ENCODE measurements at regions not wholly inside any gene's neighbourhood (a gene's known extent, or its start where the extent isn't known, plus 50 kb on each side); places are given as distances from the start of the nearest gene placed in this dataset.
"Not testable (repeated sequence)": the region's sequence is repeated elsewhere in the genome, so short reads cannot be mapped to it uniquely, and the experiment has no call there.

- Mint-ChIP-seq H3K36me3 (no peaks in the 10 kb centered on the region), H3K27ac (no peak overlapping the region), H3K9me3 (peaks cover 0 to 14% of the 10 kb centered on the region in 2 donors)
- DNase-seq (ENCODE audit: low spot score in 2 of 2): no peak
- ATAC-seq: no peak
Measured at GRCh38 chr12:73598626-73599025, 939.0 kb upstream of the ATXN7L3B start.

GRCh38 chr12:73599268-73599667 lies 938.4 kb upstream of the ATXN7L3B start:
- no peak overlapping the region for H3K27ac Mint-ChIP-seq
- no peak for ATAC-seq

GRCh38 chr12:73605925-73606324 lies 931.7 kb upstream of the ATXN7L3B start:
- ATAC-seq; DNase-seq (ENCODE audit: low spot score in 2 of 2); H3K27ac Mint-ChIP-seq: not testable (repeated sequence)
- Mint-ChIP-seq H3K36me3 (peaks cover 0 to 12% of the 10 kb centered on the region in 2 donors), H3K9me3 (peaks cover 14 to 20% of the 10 kb centered on the region in 2 donors)

More at GRCh38 chr12:73599268-73599667, 938.4 kb upstream of the ATXN7L3B start:
- no peak for DNase-seq (ENCODE audit: low spot score in 2 of 2)
- peaks cover 0 to 14% of the 10 kb centered on the region in 2 donors for H3K9me3 Mint-ChIP-seq
- no peaks in the 10 kb centered on the region for H3K36me3 Mint-ChIP-seq

GRCh38 chr12:73612551-73612950 lies 925.1 kb upstream of the ATXN7L3B start:
- H3K36me3 Mint-ChIP-seq: peaks cover 2 to 6% of the 10 kb centered on the region in 2 donors
- H3K27ac Mint-ChIP-seq: no peak overlapping the region
- DNase-seq (ENCODE audit: low spot score in 2 of 2) (no peak), ATAC-seq (no peak)
- peaks cover 14 to 18% of the 10 kb centered on the region in 2 donors for H3K9me3 Mint-ChIP-seq

- Mint-ChIP-seq H3K9me3 (peaks cover 0 to 10% of the 10 kb centered on the region in 2 donors), H3K36me3 (no peaks in the 10 kb centered on the region), H3K27ac (no peak overlapping the region)
- DNase-seq (ENCODE audit: low spot score in 2 of 2): no peak
- ATAC-seq: no peak
Measured at GRCh38 chr12:73623421-73623820, 914.2 kb upstream of the ATXN7L3B start.

GRCh38 chr12:73625226-73625625 lies 912.4 kb upstream of the ATXN7L3B start:
- no peak overlapping the region for H3K27ac Mint-ChIP-seq

GRCh38 chr12:73629171-73629570 lies 908.5 kb upstream of the ATXN7L3B start:
- no peaks in the 10 kb centered on the region for H3K36me3 Mint-ChIP-seq
- no peak overlapping the region for H3K27ac Mint-ChIP-seq
- ATAC-seq (no peak), DNase-seq (ENCODE audit: low spot score in 2 of 2) (no peak)
- H3K9me3 Mint-ChIP-seq: peaks cover 4% of the 10 kb centered on the region in 2 donors

More at GRCh38 chr12:73625226-73625625, 912.4 kb upstream of the ATXN7L3B start:
- ATAC-seq (no peak), DNase-seq (ENCODE audit: low spot score in 2 of 2) (no peak)
- Mint-ChIP-seq H3K36me3 (no peaks in the 10 kb centered on the region), H3K9me3 (peaks cover 0 to 6% of the 10 kb centered on the region in 2 donors)

- DNase-seq (ENCODE audit: low spot score in 2 of 2) (no peak), ATAC-seq (no peak)
- Mint-ChIP-seq H3K27ac (no peak overlapping the region), H3K36me3 (no peaks in the 10 kb centered on the region), H3K9me3 (peaks cover 4% of the 10 kb centered on the region in 2 donors)
Measured at GRCh38 chr12:73629893-73630831, 907.5 kb upstream of the ATXN7L3B start.

- H3K36me3 Mint-ChIP-seq: no peaks in the 10 kb centered on the region
- DNase-seq (ENCODE audit: low spot score in 2 of 2): no peak
- no peak for ATAC-seq
- H3K9me3 Mint-ChIP-seq: peaks cover 4 to 16% of the 10 kb centered on the region in 2 donors
- H3K27ac Mint-ChIP-seq: no peak overlapping the region
Measured at GRCh38 chr12:73632191-73632590, 905.4 kb upstream of the ATXN7L3B start.

- H3K27ac Mint-ChIP-seq: no peak overlapping the region
- DNase-seq (ENCODE audit: low spot score in 2 of 2) (no peak), ATAC-seq (no peak)
- H3K36me3 Mint-ChIP-seq: no peaks in the 10 kb centered on the region
- H3K9me3 Mint-ChIP-seq: peaks cover 4 to 16% of the 10 kb centered on the region in 2 donors
Measured at GRCh38 chr12:73632661-73633060, 905.0 kb upstream of the ATXN7L3B start.

GRCh38 chr12:73639397-73639796 lies 898.2 kb upstream of the ATXN7L3B start:
- not testable (repeated sequence) for H3K27ac Mint-ChIP-seq; DNase-seq (ENCODE audit: low spot score in 2 of 2); ATAC-seq; H3K36me3 Mint-ChIP-seq
- peaks cover 8 to 19% of the 10 kb centered on the region in 2 donors for H3K9me3 Mint-ChIP-seq

GRCh38 chr12:73656375-73656774 lies 881.3 kb upstream of the ATXN7L3B start:
- ATAC-seq: no peak
- Mint-ChIP-seq H3K27ac (no peak overlapping the region), H3K9me3 (peaks cover 6 to 23% of the 10 kb centered on the region in 2 donors)

GRCh38 chr12:73659802-73660201 lies 877.8 kb upstream of the ATXN7L3B start:
- ATAC-seq (no peak), DNase-seq (ENCODE audit: low spot score in 2 of 2) (no peak)
- no peak overlapping the region for H3K27ac Mint-ChIP-seq
- H3K9me3 Mint-ChIP-seq: peaks cover 0 to 13% of the 10 kb centered on the region in 2 donors
- no peaks in the 10 kb centered on the region for H3K36me3 Mint-ChIP-seq

More at GRCh38 chr12:73656375-73656774, 881.3 kb upstream of the ATXN7L3B start:
- no peak for DNase-seq (ENCODE audit: low spot score in 2 of 2)
- H3K36me3 Mint-ChIP-seq: no peaks in the 10 kb centered on the region

- no peaks in the 10 kb centered on the region for H3K36me3 Mint-ChIP-seq
- no peak overlapping the region for H3K27ac Mint-ChIP-seq
- H3K9me3 Mint-ChIP-seq: peaks cover 11 to 14% of the 10 kb centered on the region in 2 donors
- ATAC-seq (no peak), DNase-seq (ENCODE audit: low spot score in 2 of 2) (no peak)
Measured at GRCh38 chr12:73665193-73665592, 872.4 kb upstream of the ATXN7L3B start.

- peaks cover 17 to 23% of the 10 kb centered on the region in 2 donors for H3K9me3 Mint-ChIP-seq
- not testable (repeated sequence) for DNase-seq (ENCODE audit: low spot score in 2 of 2); H3K36me3 Mint-ChIP-seq; H3K27ac Mint-ChIP-seq; ATAC-seq
Measured at GRCh38 chr12:73671550-73671949, 866.1 kb upstream of the ATXN7L3B start.

- Mint-ChIP-seq H3K27ac (no peak overlapping the region), H3K36me3 (no peaks in the 10 kb centered on the region), H3K9me3 (peaks cover 15 to 17% of the 10 kb centered on the region in 2 donors)
- DNase-seq (ENCODE audit: low spot score in 2 of 2) (no peak), ATAC-seq (no peak)
Measured at GRCh38 chr12:73677520-73678291, 859.9 kb upstream of the ATXN7L3B start.

- DNase-seq (ENCODE audit: low spot score in 2 of 2): no peak
- H3K9me3 Mint-ChIP-seq: peaks cover 14 to 17% of the 10 kb centered on the region in 2 donors
- no peak overlapping the region for H3K27ac Mint-ChIP-seq
- ATAC-seq: no peak
- no peaks in the 10 kb centered on the region for H3K36me3 Mint-ChIP-seq
Measured at GRCh38 chr12:73678335-73678734, 859.3 kb upstream of the ATXN7L3B start.

Data from activated naive CD4-positive, alpha-beta T cell treated with anti-CD3 and anti-CD28 coated beads, Interleukin-2, amount 50 U/mL, for 72 hours (primary cell).